Neuronal stem cell (in vitro differentiated cells): ENCODE measurements at regions not wholly inside any gene's neighbourhood (a gene's known extent, or its start where the extent isn't known, plus 50 kb on each side); places are given as distances from the start of the nearest gene placed in this dataset.

Experiments
- DNase-seq: peaks from one replicate; pipeline ENCODE4 v3.0.0-alpha.2; 2013; ENCODE audit warnings: low spot score
- H2AFZ ChIP-seq: one replicate; pipeline ENCODE4 v1.6.1; 2013; ENCODE audit warnings: mild to moderate bottlenecking, low read length, inconsistent platforms
- H2AK5ac ChIP-seq: 2 replicates; pipeline ENCODE4 v1.6.1; 2013; ENCODE audit warnings: low read depth, mild to moderate bottlenecking, inconsistent platforms, low read length, moderate library complexity, mixed read lengths
- H2BK120ac ChIP-seq: 2 replicates; pipeline ENCODE4 v1.6.1; 2013; ENCODE audit warnings: low read depth, mild to moderate bottlenecking, inconsistent platforms, low read length, moderate library complexity, mixed read lengths
- H2BK12ac ChIP-seq: one replicate; pipeline ENCODE4 v1.6.1; 2013; ENCODE audit warnings: low read length, inconsistent platforms
- H2BK15ac ChIP-seq: 2 replicates; pipeline ENCODE4 v1.6.1; 2013; ENCODE audit warnings: mild to moderate bottlenecking, low read length, inconsistent platforms, mixed read lengths
- H2BK5ac ChIP-seq: one replicate; pipeline ENCODE4 v1.6.1; 2013; ENCODE audit warnings: inconsistent platforms, mild to moderate bottlenecking, low read length, moderate library complexity
- H3K14ac ChIP-seq: one replicate; pipeline ENCODE4 v1.6.1; 2013; ENCODE audit warnings: low read length, inconsistent platforms
- H3K18ac ChIP-seq: 2 replicates; pipeline ENCODE4 v1.6.1; 2013; ENCODE audit warnings: low read length, inconsistent platforms
- H3K23ac ChIP-seq: 2 replicates; pipeline ENCODE4 v1.6.1; 2013; ENCODE audit warnings: low read depth, mild to moderate bottlenecking, mixed read lengths, low read length, inconsistent platforms; ENCODE audit not compliant: poor library complexity
- H3K27ac ChIP-seq: replicated peaks from 3 replicates; pipeline ENCODE4 v1.5.1; 2013; ENCODE audit warnings: low read length, inconsistent platforms
- H3K27me3 ChIP-seq, 3 experiments: 2 replicates each; pipeline ENCODE4 v1.6.1; 2013; ENCODE audit warnings: low read length in 3 of 3, mild to moderate bottlenecking in 2 of 3, inconsistent platforms in 1 of 3, low read depth in 1 of 3, mixed read lengths in 1 of 3, moderate library complexity in 1 of 3; ENCODE audit not compliant: control insufficient read depth in 3 of 3, insufficient read depth in 3 of 3
- H3K36me3 ChIP-seq, 2 donors: replicated peaks in 1 of 2; 2 replicates each; pipeline ENCODE4 v1.6.1; 2013; ENCODE audit warnings: low read length in 2 of 2; ENCODE audit not compliant: control insufficient read depth in 2 of 2, insufficient read depth in 2 of 2
- H3K4ac ChIP-seq: 2 replicates; pipeline ENCODE4 v1.6.1; 2013; ENCODE audit warnings: inconsistent platforms, mild to moderate bottlenecking, low read length, moderate library complexity
- H3K4me1 ChIP-seq, 2 donors: 1 replicate in 1 of 2; 2 replicates in 1 of 2; pipeline ENCODE4 v1.6.1; 2013; ENCODE audit warnings: low read length in 2 of 2, low read depth in 1 of 2; ENCODE audit not compliant: control insufficient read depth in 2 of 2, insufficient read depth in 1 of 2
- H3K4me2 ChIP-seq: one replicate; pipeline ENCODE4 v1.6.1; 2013; ENCODE audit warnings: mild to moderate bottlenecking, low read length, inconsistent platforms; ENCODE audit not compliant: insufficient read depth, poor library complexity, severe bottlenecking
- H3K4me3 ChIP-seq, 2 donors: 2 replicates each; pipeline ENCODE4 v1.5.1; 2013; ENCODE audit warnings: low read length in 2 of 2, mild to moderate bottlenecking in 2 of 2, inconsistent platforms in 1 of 2, moderate library complexity in 1 of 2
- H3K79me1 ChIP-seq: one replicate; pipeline ENCODE4 v1.6.1; 2013; ENCODE audit warnings: low read depth, mild to moderate bottlenecking, inconsistent platforms, low read length, moderate library complexity
- H3K9ac ChIP-seq: one replicate; pipeline ENCODE4 v1.6.1; 2013; ENCODE audit warnings: mild to moderate bottlenecking, low read depth, low read length, inconsistent platforms; ENCODE audit not compliant: poor library complexity
- H3K9me3 ChIP-seq, 2 donors: replicated peaks in 1 of 2; 2 replicates each; pipeline versions ENCODE3 to v1.6.1; 2013; ENCODE audit warnings: low read length in 2 of 2, mild to moderate bottlenecking in 2 of 2, inconsistent platforms in 1 of 2, low read depth in 1 of 2, mixed read lengths in 1 of 2, moderate library complexity in 1 of 2; ENCODE audit not compliant: control insufficient read depth in 2 of 2, insufficient read depth in 1 of 2
- H4K8ac ChIP-seq: one replicate; pipeline ENCODE4 v1.6.1; 2013; ENCODE audit warnings: low read depth, mild to moderate bottlenecking, inconsistent platforms, low read length, moderate library complexity
- H4K91ac ChIP-seq: one replicate; pipeline ENCODE4 v1.6.1; 2013; ENCODE audit warnings: low read length, low read depth, mild to moderate bottlenecking, inconsistent platforms; ENCODE audit not compliant: poor library complexity
- WGBS, 2 donors: extraction: QIAGEN DNeasy Blood & Tissue Kit; methylation state at CpG; one replicate each; pipeline ENCODE4 v1.1.7; 2013; ENCODE audit warnings: missing lambda C conversion rate in 2 of 2, mixed read lengths in 1 of 2; ENCODE audit not compliant: insufficient read length in 2 of 2, insufficient replicate concordance in 1 of 2; ENCODE audit errors: extremely low coverage in 2 of 2; 5-methylcytosine and 5-hydroxymethylcytosine counted together

DNA sequence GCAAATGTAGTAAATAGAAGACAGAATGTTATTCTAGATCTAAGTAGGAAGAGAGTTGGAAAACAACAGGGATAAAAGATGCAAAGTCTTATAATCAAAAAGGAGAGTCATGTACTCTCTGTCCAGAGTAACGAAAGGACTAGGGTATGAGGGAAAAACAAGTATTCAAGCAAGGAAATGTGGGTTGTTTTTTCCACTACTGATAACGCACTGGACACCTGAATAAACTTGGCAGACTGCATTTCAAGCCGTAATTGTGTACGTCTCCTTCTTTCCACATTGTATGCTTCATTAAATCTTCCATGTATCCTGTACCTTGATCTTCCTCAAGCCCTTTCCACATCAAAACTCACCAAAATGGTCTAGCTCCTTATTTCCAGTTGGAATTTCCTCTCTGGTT, 420.6 kb downstream of the ZEB2 start:
- no peak overlapping the region for H3K23ac ChIP-seq
- no peak overlapping the region for H2BK15ac ChIP-seq
- no peak for DNase-seq
- H3K14ac ChIP-seq, result no peak overlapping the region
- no peak overlapping the region for H2BK12ac ChIP-seq
- H2BK120ac ChIP-seq, result no peak overlapping the region
- no peak overlapping the region for H4K8ac ChIP-seq
- no peak overlapping the region for H3K4ac ChIP-seq
- no CpG with 5 or more reads among the region's 4 CpGs for WGBS, 2 donors
- H2AK5ac ChIP-seq, result no peak overlapping the region
- H2BK5ac ChIP-seq, result no peak overlapping the region
- no peak overlapping the region for H4K91ac ChIP-seq
- H3K4me1 ChIP-seq, result peaks cover 0 to 8% of the 10 kb centered on the region in 2 donors
- H2AFZ ChIP-seq, result no peak overlapping the region
- H3K4me2 ChIP-seq, result no peak overlapping the region
- H3K18ac ChIP-seq, result no peak overlapping the region
- H3K36me3 ChIP-seq, result no peaks in the 10 kb centered on the region
- H3K4me3 ChIP-seq, result no peak overlapping the region
- no peak overlapping the region for H3K27ac ChIP-seq
- no peaks in the 10 kb centered on the region for H3K9me3 ChIP-seq
- no peaks in the 10 kb centered on the region for H3K27me3 ChIP-seq
- peaks cover 1% of the 10 kb centered on the region for H3K79me1 ChIP-seq
- no peak overlapping the region for H3K9ac ChIP-seq

DNA sequence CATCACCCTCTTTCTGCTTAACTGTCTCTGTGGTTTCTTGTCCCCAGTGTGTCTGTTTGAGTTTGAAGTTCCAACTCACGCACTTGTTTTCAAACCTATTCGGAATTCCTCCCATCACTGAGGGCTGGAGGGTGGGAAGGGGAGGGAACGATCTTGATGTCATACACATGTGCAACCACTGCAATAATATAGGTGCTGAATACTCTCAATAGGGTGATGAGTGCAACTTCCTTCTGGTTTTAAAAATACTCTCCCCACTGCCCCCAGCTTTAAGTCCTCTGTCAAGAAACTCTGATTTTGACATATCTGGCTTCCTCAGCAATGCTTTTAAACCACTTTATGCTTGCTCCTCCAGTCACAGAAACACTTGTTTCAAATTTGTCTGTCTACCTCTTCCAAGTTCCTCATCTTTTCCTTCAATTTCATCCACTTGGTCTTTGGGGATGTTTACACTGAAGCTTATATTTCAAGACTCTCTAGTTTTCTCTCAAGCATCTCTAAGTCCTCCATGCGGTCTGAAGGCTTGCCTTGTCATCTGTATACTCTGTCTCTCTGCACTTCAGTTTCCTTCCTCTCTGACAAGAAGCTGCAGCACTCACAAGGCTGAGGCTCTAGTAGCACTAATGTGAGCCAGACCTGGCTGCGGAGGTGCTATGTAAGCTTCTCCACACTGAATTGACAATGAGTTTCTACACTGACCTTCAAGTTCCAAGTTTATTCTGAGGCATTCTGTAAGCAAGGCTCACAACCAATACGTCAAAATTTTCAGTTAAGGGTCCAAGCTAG, 422.3 kb downstream of the ZEB2 start:
- no peak overlapping the region for H4K8ac ChIP-seq
- no peak overlapping the region for H3K23ac ChIP-seq
- H2BK12ac ChIP-seq, result no peak overlapping the region
- WGBS, 2 donors, result no CpG with 5 or more reads among the region's 6 CpGs
- no peak overlapping the region for H3K4me2 ChIP-seq
- H3K9ac ChIP-seq, result no peak overlapping the region
- H2BK120ac ChIP-seq, result no peak overlapping the region
- no peak overlapping the region for H2AK5ac ChIP-seq
- H3K14ac ChIP-seq, result no peak overlapping the region
- H2AFZ ChIP-seq, result no peak overlapping the region
- no peak overlapping the region for H3K4me3 ChIP-seq
- no peak overlapping the region for H2BK15ac ChIP-seq
- no peak overlapping the region for H3K27ac ChIP-seq
- no peaks in the 10 kb centered on the region for H3K9me3 ChIP-seq
- H4K91ac ChIP-seq, result no peak overlapping the region
- H3K79me1 ChIP-seq, result no peaks in the 10 kb centered on the region
- no peak for DNase-seq
- H2BK5ac ChIP-seq, result no peak overlapping the region
- H3K18ac ChIP-seq, result no peak overlapping the region
- H3K4me1 ChIP-seq, result peaks cover 0 to 8% of the 10 kb centered on the region in 2 donors
- no peak overlapping the region for H3K4ac ChIP-seq
- no peaks in the 10 kb centered on the region for H3K36me3 ChIP-seq
- H3K27me3 ChIP-seq, result no peaks in the 10 kb centered on the region

DNA sequence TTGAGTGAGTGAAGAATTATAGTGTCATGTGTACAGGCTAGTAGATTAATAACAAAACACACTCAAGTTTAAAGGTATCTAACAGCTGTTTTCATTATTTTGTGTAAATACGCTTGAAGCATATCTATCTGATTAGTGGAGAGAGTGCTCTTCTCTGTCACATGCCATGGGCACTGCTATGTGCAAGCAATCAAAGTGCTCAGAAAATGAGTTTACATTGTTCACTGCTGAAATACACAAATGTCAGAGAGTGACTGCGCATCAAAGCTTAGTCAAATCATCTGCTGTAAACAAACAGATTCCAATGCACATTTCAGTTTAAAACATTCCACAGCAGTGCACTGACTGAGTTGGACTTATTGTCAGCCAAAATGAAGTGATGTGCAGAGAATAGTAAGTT, 423.4 kb downstream of the ZEB2 start:
- WGBS, 2 donors, result no CpG with 5 or more reads among the region's 2 CpGs
- no peak overlapping the region for H2BK12ac ChIP-seq
- no peak overlapping the region for H3K4me3 ChIP-seq
- H3K4me1 ChIP-seq, result peaks cover 0 to 8% of the 10 kb centered on the region in 2 donors
- H3K9ac ChIP-seq, result no peak overlapping the region
- no peaks in the 10 kb centered on the region for H3K27me3 ChIP-seq
- H2BK15ac ChIP-seq, result no peak overlapping the region
- no peaks in the 10 kb centered on the region for H3K79me1 ChIP-seq
- H3K18ac ChIP-seq, result no peak overlapping the region
- H3K14ac ChIP-seq, result no peak overlapping the region
- no peak overlapping the region for H3K4ac ChIP-seq
- H3K4me2 ChIP-seq, result no peak overlapping the region
- H2BK5ac ChIP-seq, result no peak overlapping the region
- H3K36me3 ChIP-seq, result no peaks in the 10 kb centered on the region
- no peak overlapping the region for H2BK120ac ChIP-seq
- peaks cover 0 to 1% of the 10 kb centered on the region in 2 donors for H3K9me3 ChIP-seq
- no peak overlapping the region for H4K8ac ChIP-seq
- H2AFZ ChIP-seq, result no peak overlapping the region
- no peak overlapping the region for H3K23ac ChIP-seq
- no peak overlapping the region for H4K91ac ChIP-seq
- no peak overlapping the region for H2AK5ac ChIP-seq
- DNase-seq, result no peak
- H3K27ac ChIP-seq, result no peak overlapping the region

- peaks cover 0 to 8% of the 10 kb centered on the region in 2 donors for H3K4me1 ChIP-seq
- no peak overlapping the region for H3K9ac ChIP-seq
- H3K14ac ChIP-seq, result no peak overlapping the region
- no peaks in the 10 kb centered on the region for H3K36me3 ChIP-seq
- H4K91ac ChIP-seq, result no peak overlapping the region
- no peak overlapping the region for H3K27ac ChIP-seq
- no peak overlapping the region for H3K18ac ChIP-seq
- H2BK5ac ChIP-seq, result no peak overlapping the region
- H2BK15ac ChIP-seq, result no peak overlapping the region
- no peak overlapping the region for H3K23ac ChIP-seq
- peaks cover 0 to 4% of the 10 kb centered on the region in 2 donors for H3K9me3 ChIP-seq
- no peak overlapping the region for H2BK120ac ChIP-seq
- H3K79me1 ChIP-seq, result no peaks in the 10 kb centered on the region
- H2BK12ac ChIP-seq, result no peak overlapping the region
- no peak overlapping the region for H3K4me3 ChIP-seq
- no peak for DNase-seq
- no peak overlapping the region for H2AK5ac ChIP-seq
- no peaks in the 10 kb centered on the region for H3K27me3 ChIP-seq
- no peak overlapping the region for H3K4ac ChIP-seq
- no peak overlapping the region for H2AFZ ChIP-seq
- no peak overlapping the region for H4K8ac ChIP-seq
- no CpG with 5 or more reads among the region's 5 CpGs for WGBS, 2 donors
- H3K4me2 ChIP-seq, result no peak overlapping the region
These were observed 425.3 kb downstream of the ZEB2 start for GRCh38 chr2:144094408-144095151.
